ENCODE measurements at regions not wholly inside any gene's neighbourhood (a gene's known extent, or its start where the extent isn't known, plus 50 kb on each side); places are given as distances from the start of the nearest gene placed in this dataset.

- DNase-seq (ENCODE audit: low spot score) = no peak
- TF ChIP-seq CTCF (IDR thresholded peaks at IDR 0.05) = no peak
- no peak overlapping the region for H3K4me3 ChIP-seq
Measured at GRCh38 chr3:40657623-40658022, 132.9 kb downstream of the ZNF621 start.

GRCh38 chr3:40658305-40658704, 133.5 kb downstream of the ZNF621 start:
- Histone ChIP-seq H3K9me3 (no peaks in the 10 kb centered on the region), H3K36me3 (no peaks in the 10 kb centered on the region), H3K4me3 (no peak overlapping the region)

More at GRCh38 chr3:40657623-40658022, 132.9 kb downstream of the ZNF621 start:
- Histone ChIP-seq H3K27ac (no peak overlapping the region), H3K4me1 (no peaks in the 10 kb centered on the region), H3K27me3 (no peaks in the 10 kb centered on the region), H3K9me3 (no peaks in the 10 kb centered on the region), H3K36me3 (no peaks in the 10 kb centered on the region)

GRCh38 chr3:40660554-40660953, 135.8 kb downstream of the ZNF621 start:
- TF ChIP-seq CTCF (IDR thresholded peaks at IDR 0.05) = no peak
- Histone ChIP-seq H3K36me3 (no peaks in the 10 kb centered on the region), H3K27ac (no peak overlapping the region), H3K4me3 (no peak overlapping the region), H3K27me3 (no peaks in the 10 kb centered on the region), H3K4me1 (no peaks in the 10 kb centered on the region), H3K9me3 (no peaks in the 10 kb centered on the region)
- DNase-seq (ENCODE audit: low spot score) = no peak

More at GRCh38 chr3:40658305-40658704, 133.5 kb downstream of the ZNF621 start:
- Histone ChIP-seq H3K27me3 (no peaks in the 10 kb centered on the region), H3K4me1 (no peaks in the 10 kb centered on the region), H3K27ac (no peak overlapping the region)
- TF ChIP-seq CTCF (IDR thresholded peaks at IDR 0.05) = no peak
- no peak for DNase-seq (ENCODE audit: low spot score)

GRCh38 chr3:40661284-40661683, 136.5 kb downstream of the ZNF621 start:
- no peak for TF ChIP-seq CTCF (IDR thresholded peaks at IDR 0.05)
- Histone ChIP-seq H3K4me1 (no peaks in the 10 kb centered on the region), H3K9me3 (no peaks in the 10 kb centered on the region), H3K4me3 (no peak overlapping the region), H3K27ac (no peak overlapping the region), H3K27me3 (no peaks in the 10 kb centered on the region), H3K36me3 (no peaks in the 10 kb centered on the region)
- DNase-seq (ENCODE audit: low spot score) = no peak

GRCh38 chr3:40663280-40663679, 138.5 kb downstream of the ZNF621 start:
- H3K27me3 ChIP-seq = no peaks in the 10 kb centered on the region
- TF ChIP-seq CTCF (IDR thresholded peaks at IDR 0.05) = no peak
- no peak for DNase-seq (ENCODE audit: low spot score)
- no peak overlapping the region for H3K4me3 ChIP-seq
- no peaks in the 10 kb centered on the region for H3K4me1 ChIP-seq
- H3K27ac ChIP-seq = no peak overlapping the region
- no peaks in the 10 kb centered on the region for H3K36me3 ChIP-seq
- no peaks in the 10 kb centered on the region for H3K9me3 ChIP-seq

- no peak for TF ChIP-seq CTCF (IDR thresholded peaks at IDR 0.05)
- H3K36me3 ChIP-seq = no peaks in the 10 kb centered on the region
- no peak overlapping the region for H3K4me3 ChIP-seq
Measured at GRCh38 chr3:40669176-40669575, 144.4 kb downstream of the ZNF621 start.

More at GRCh38 chr3:40669176-40669575, 144.4 kb downstream of the ZNF621 start:
- H3K9me3 ChIP-seq = no peaks in the 10 kb centered on the region
- DNase-seq (ENCODE audit: low spot score) = no peak
- no peaks in the 10 kb centered on the region for H3K27me3 ChIP-seq
- no peaks in the 10 kb centered on the region for H3K4me1 ChIP-seq
- H3K27ac ChIP-seq = no peak overlapping the region

Measured in right atrium auricular region (tissue), 2 donors.